ENCODE measurements at regions not wholly inside any gene's neighbourhood (a gene's known extent, or its start where the extent isn't known, plus 50 kb on each side); places are given as distances from the start of the nearest gene placed in this dataset.

DNA sequence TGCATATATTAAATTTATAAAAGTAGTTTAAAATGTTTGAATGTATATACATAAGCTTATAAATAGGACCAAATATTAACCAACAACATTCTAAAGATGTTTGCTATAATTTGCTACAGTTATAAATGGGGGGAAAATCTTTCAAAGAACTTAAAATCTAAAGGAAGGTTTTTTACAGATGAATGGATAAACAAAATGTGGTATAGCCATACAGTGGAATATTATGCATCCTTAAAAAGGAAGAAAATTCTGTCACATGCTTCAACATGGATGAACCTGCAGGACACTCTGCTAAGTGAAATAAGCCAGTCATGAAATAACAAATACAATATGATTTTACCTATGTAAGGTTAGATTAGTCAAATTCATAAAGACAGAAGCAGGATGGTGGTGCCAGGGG, 75.8 kb downstream of the TMEM17 start:
- TF ChIP-seq RXRA (IDR thresholded peaks at IDR 0.05) (no peak), NR2F2 (IDR thresholded peaks at IDR 0.05) (no peak), FOXA1 (IDR thresholded peaks at IDR 0.05) (no peak)
- H3K9me3 ChIP-seq (ENCODE audit: control insufficient read depth in 4 of 4, low read length in 3 of 4): no peaks in the 10 kb centered on the region
- no peak overlapping the region for H3K4me3 ChIP-seq (ENCODE audit: low read depth in 1 of 3, low read length in 3 of 3)
- H3K9ac ChIP-seq (ENCODE audit: low read depth in 1 of 2, low read length in 2 of 2): no peak overlapping the region
- H3K27ac ChIP-seq (ENCODE audit: low read depth in 1 of 2, low read length in 2 of 2): no peak overlapping the region
- H3K4me1 ChIP-seq (ENCODE audit: control insufficient read depth in 4 of 4, insufficient read depth in 4 of 4, low read length in 3 of 4): no peaks in the 10 kb centered on the region
- H3K27me3 ChIP-seq (ENCODE audit: control insufficient read depth in 4 of 4, insufficient read depth in 4 of 4, low read length in 3 of 4): no peaks in the 10 kb centered on the region
- no peak for DNase-seq (ENCODE audit: low spot score)
- H3K36me3 ChIP-seq (ENCODE audit: control insufficient read depth in 4 of 4, insufficient read depth in 3 of 4, low read depth in 1 of 4, low read length in 3 of 4): no peaks in the 10 kb centered on the region

DNA sequence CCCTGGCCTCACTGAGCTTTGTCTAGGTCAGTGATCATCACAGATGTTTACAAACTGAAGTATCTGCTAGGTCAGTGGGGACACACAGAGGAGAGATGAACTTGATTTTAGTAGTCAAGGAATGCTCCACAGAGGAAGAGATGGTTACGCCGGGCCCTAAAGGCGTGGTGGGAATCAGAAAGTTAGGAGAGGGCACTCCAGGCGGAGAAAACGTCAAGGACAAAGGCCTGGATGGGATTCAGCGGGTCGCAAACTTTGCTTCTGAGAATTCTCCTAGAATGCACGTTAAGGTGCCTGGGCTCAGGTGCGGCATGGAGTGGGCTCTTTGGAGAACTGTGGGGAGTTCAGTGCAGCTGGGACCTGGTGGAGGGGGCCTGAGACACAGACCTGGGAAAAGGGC, 78.8 kb downstream of the TMEM17 start:
- no peak overlapping the region for H3K27ac ChIP-seq (ENCODE audit: low read depth in 1 of 2, low read length in 2 of 2)
- no peaks in the 10 kb centered on the region for H3K4me1 ChIP-seq (ENCODE audit: control insufficient read depth in 4 of 4, insufficient read depth in 4 of 4, low read length in 3 of 4)
- 96% methylated on average over 9 of the region's 9 CpGs for WGBS
- no peak overlapping the region for H3K4me3 ChIP-seq (ENCODE audit: low read depth in 1 of 3, low read length in 3 of 3)
- H3K27me3 ChIP-seq (ENCODE audit: control insufficient read depth in 4 of 4, insufficient read depth in 4 of 4, low read length in 3 of 4): no peaks in the 10 kb centered on the region
- DNase-seq (ENCODE audit: low spot score): no peak
- H3K36me3 ChIP-seq (ENCODE audit: control insufficient read depth in 4 of 4, insufficient read depth in 3 of 4, low read depth in 1 of 4, low read length in 3 of 4): no peaks in the 10 kb centered on the region
- TF ChIP-seq, protein P1, sequence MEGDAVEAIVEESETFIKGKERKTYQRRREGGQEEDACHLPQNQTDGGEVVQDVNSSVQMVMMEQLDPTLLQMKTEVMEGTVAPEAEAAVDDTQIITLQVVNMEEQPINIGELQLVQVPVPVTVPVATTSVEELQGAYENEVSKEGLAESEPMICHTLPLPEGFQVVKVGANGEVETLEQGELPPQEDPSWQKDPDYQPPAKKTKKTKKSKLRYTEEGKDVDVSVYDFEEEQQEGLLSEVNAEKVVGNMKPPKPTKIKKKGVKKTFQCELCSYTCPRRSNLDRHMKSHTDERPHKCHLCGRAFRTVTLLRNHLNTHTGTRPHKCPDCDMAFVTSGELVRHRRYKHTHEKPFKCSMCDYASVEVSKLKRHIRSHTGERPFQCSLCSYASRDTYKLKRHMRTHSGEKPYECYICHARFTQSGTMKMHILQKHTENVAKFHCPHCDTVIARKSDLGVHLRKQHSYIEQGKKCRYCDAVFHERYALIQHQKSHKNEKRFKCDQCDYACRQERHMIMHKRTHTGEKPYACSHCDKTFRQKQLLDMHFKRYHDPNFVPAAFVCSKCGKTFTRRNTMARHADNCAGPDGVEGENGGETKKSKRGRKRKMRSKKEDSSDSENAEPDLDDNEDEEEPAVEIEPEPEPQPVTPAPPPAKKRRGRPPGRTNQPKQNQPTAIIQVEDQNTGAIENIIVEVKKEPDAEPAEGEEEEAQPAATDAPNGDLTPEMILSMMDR (IDR thresholded peaks at IDR 0.05; ENCODE audit: low read depth, low read length, missing input control): no peak
- no peak overlapping the region for H3K9ac ChIP-seq (ENCODE audit: low read depth in 1 of 2, low read length in 2 of 2)
- H3K9me3 ChIP-seq (ENCODE audit: control insufficient read depth in 4 of 4, low read length in 3 of 4): no peaks in the 10 kb centered on the region

DNA sequence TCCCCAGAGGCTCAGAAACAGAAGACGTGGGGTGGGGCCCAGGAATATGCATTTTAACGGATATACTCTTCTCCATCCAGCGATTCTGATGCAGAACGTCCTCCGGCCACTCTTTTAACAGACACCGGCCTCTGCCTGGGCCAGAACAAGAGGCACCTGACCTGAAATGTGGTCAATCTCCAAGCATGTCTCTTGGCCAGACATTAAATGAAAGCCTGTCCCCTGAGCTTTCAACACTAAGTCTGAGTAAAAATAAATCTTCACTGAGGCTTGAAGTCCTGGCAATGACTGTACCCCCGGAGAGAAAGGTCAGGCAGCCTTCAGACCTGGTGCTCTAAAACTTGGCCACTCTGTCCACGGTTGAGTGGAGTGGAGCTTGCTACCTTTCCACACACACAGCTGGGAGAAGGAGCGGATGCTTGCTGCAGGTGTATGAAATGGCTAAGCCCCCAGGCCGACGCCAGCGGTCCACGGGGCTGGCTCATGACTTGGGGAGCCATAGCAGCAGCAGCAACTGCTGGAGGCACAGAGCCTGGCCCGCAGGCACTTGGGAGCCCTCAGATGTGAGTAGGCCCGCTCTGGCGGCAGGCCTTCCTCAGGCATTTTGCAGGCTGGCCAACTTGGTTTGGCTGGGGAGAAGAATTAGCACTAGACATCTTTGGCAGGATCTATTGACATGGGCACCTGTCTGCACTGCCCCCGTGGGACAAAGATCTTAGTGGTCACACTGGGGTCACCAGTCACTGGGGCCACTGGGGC, 79.7 kb downstream of the TMEM17 start:
- no peaks in the 10 kb centered on the region for H3K36me3 ChIP-seq (ENCODE audit: control insufficient read depth in 4 of 4, insufficient read depth in 3 of 4, low read depth in 1 of 4, low read length in 3 of 4)
- no peak for DNase-seq (ENCODE audit: low spot score)

More for the DNA sequence above, 79.7 kb downstream of the TMEM17 start:
- Histone ChIP-seq H3K27ac (ENCODE audit: low read depth in 1 of 2, low read length in 2 of 2) (no peak overlapping the region), H3K9me3 (ENCODE audit: control insufficient read depth in 4 of 4, low read length in 3 of 4) (no peaks in the 10 kb centered on the region), H3K4me1 (ENCODE audit: control insufficient read depth in 4 of 4, insufficient read depth in 4 of 4, low read length in 3 of 4) (no peaks in the 10 kb centered on the region), H3K9ac (ENCODE audit: low read depth in 1 of 2, low read length in 2 of 2) (no peak overlapping the region), H3K4me3 (ENCODE audit: low read depth in 1 of 3, low read length in 3 of 3) (no peak overlapping the region), H3K27me3 (ENCODE audit: control insufficient read depth in 4 of 4, insufficient read depth in 4 of 4, low read length in 3 of 4) (no peaks in the 10 kb centered on the region)
- WGBS: 92% methylated on average over 17 of the region's 17 CpGs
- no peak for TF ChIP-seq FOXA2 (IDR thresholded peaks at IDR 0.05)
- TF ChIP-seq, protein P2, sequence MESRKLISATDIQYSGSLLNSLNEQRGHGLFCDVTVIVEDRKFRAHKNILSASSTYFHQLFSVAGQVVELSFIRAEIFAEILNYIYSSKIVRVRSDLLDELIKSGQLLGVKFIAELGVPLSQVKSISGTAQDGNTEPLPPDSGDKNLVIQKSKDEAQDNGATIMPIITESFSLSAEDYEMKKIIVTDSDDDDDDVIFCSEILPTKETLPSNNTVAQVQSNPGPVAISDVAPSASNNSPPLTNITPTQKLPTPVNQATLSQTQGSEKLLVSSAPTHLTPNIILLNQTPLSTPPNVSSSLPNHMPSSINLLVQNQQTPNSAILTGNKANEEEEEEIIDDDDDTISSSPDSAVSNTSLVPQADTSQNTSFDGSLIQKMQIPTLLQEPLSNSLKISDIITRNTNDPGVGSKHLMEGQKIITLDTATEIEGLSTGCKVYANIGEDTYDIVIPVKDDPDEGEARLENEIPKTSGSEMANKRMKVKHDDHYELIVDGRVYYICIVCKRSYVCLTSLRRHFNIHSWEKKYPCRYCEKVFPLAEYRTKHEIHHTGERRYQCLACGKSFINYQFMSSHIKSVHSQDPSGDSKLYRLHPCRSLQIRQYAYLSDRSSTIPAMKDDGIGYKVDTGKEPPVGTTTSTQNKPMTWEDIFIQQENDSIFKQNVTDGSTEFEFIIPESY (IDR thresholded peaks at IDR 0.05): no peak
- TF ChIP-seq, protein P1 (IDR thresholded peaks at IDR 0.05; ENCODE audit: low read depth, low read length, missing input control): no peak
- TF ChIP-seq RAD21 (IDR thresholded peaks at IDR 0.05): no peak
- no peak for TF ChIP-seq GABPA (IDR thresholded peaks at IDR 0.05 in 1 of 2, conservative IDR thresholded peaks at IDR 0.05 in 1 of 2)
- TF ChIP-seq JUND (IDR thresholded peaks at IDR 0.05): no peak
- TF ChIP-seq EGR1 (IDR thresholded peaks at IDR 0.05; ENCODE audit: low read depth in 2 of 2): no peak
- TF ChIP-seq HNF4G (IDR thresholded peaks at IDR 0.05): no peak

Measured in liver (tissue), 8 donors.